ENCODE measurements at regions not wholly inside any gene's neighbourhood (a gene's known extent, or its start where the extent isn't known, plus 50 kb on each side); places are given as distances from the start of the nearest gene placed in this dataset.

DNA sequence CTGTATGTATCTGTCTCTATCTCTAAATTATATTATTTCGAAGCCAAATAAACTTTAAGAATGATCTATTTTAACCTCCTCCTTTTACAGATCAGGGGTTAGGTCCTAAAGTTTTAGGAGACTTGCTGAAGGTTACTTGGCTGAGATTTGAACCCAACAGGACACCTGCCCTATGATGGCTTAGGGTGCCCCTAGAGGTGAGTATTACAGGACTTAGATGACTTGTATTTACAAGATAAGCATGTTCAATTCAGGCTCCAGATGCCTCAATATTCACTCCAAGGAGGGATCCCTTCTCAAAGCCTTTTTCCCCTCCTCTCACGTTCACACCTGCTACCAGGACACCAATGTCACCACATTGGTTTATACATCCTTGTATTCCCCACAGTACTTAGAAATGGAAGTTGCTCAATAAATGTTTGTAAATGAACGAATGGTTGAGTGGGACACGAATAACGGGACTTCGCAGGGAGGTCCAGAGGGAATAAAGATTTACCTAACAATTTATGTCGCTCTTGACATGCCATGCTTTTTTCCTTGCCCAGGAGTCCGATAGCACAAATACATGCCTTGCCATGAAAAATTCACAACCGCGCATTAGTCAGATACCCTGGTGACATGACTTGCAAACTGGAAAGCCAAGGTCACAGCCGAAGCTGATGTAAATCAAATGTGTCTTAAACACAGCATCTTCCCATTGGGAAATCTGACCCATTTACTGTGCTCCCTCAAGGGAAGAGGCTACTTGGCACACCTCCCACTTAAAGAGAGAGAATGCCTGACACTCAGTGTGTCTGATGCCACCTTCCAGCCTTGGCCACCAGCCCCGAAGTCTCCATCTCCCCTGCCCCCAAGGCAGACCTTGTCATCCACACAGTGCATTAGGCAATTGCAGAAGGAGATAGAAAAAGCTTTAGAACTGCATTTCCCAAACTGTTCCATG, 872.2 kb upstream of the AUTS2 start:
- TF ChIP-seq, protein P1, sequence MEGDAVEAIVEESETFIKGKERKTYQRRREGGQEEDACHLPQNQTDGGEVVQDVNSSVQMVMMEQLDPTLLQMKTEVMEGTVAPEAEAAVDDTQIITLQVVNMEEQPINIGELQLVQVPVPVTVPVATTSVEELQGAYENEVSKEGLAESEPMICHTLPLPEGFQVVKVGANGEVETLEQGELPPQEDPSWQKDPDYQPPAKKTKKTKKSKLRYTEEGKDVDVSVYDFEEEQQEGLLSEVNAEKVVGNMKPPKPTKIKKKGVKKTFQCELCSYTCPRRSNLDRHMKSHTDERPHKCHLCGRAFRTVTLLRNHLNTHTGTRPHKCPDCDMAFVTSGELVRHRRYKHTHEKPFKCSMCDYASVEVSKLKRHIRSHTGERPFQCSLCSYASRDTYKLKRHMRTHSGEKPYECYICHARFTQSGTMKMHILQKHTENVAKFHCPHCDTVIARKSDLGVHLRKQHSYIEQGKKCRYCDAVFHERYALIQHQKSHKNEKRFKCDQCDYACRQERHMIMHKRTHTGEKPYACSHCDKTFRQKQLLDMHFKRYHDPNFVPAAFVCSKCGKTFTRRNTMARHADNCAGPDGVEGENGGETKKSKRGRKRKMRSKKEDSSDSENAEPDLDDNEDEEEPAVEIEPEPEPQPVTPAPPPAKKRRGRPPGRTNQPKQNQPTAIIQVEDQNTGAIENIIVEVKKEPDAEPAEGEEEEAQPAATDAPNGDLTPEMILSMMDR (conservative IDR thresholded peaks at IDR 0.05 in 1 of 2, IDR thresholded peaks at IDR 0.05 in 1 of 2; ENCODE audit: low read depth in 1 of 2, low read length in 2 of 2): no peak
- TF ChIP-seq EZH2 (IDR thresholded peaks at IDR 0.05; ENCODE audit: low read length, missing control alignments): no peak

Data from fibroblast of lung (primary cell).